GM13976 (cell line): ENCODE measurements at regions not wholly inside any gene's neighbourhood (a gene's known extent, or its start where the extent isn't known, plus 50 kb on each side); places are given as distances from the start of the nearest gene placed in this dataset.

Experiments
- DNase-seq: peaks from one replicate; pipeline ENCODE4 v3.0.0; 2012; ENCODE audit warnings: low spot score
- in situ Hi-C: fragments of 300-500 bp; cut with MboI; formaldehyde crosslinking; loops from one replicate; pipeline ENCODE4 v1.12.0; 2022; ENCODE audit warnings: low sequenced_read_pairs, mixed read lengths, inconsistent platforms; ENCODE audit not compliant: unreplicated experiment
- TF ChIP-seq, protein P1 (sequence below): IDR thresholded peaks from 2 replicates; pipeline ENCODE4 v1.5.1; 2012; ENCODE audit warnings: borderline replicate concordance, mild to moderate bottlenecking; ENCODE audit not compliant: insufficient read depth; ENCODE audit errors: extremely low read depth, missing control alignments, control extremely low read depth

DNA sequence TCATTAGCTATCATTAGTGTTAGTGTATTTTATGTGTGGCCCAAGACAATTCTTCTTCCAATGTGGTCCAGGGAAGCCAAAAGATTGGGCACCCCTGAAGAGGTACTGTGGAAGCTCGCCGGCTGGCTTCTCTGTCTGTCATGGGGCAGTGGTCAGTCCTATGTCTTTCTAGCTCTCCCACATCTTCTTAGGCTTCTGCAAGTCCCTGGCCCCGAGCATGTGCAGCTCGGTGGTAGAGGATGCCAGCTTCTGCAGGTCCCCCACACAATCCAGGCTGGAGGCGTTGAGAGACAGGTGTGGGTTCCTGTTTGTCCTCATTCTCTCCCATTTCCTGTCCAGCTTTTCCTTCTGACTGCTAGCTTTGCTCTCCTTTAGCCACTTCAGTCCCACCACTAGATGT, 134.1 kb upstream of the NALF2 start:
- no peak for DNase-seq
- in situ Hi-C loops = no loop called here
- TF ChIP-seq, protein P1, sequence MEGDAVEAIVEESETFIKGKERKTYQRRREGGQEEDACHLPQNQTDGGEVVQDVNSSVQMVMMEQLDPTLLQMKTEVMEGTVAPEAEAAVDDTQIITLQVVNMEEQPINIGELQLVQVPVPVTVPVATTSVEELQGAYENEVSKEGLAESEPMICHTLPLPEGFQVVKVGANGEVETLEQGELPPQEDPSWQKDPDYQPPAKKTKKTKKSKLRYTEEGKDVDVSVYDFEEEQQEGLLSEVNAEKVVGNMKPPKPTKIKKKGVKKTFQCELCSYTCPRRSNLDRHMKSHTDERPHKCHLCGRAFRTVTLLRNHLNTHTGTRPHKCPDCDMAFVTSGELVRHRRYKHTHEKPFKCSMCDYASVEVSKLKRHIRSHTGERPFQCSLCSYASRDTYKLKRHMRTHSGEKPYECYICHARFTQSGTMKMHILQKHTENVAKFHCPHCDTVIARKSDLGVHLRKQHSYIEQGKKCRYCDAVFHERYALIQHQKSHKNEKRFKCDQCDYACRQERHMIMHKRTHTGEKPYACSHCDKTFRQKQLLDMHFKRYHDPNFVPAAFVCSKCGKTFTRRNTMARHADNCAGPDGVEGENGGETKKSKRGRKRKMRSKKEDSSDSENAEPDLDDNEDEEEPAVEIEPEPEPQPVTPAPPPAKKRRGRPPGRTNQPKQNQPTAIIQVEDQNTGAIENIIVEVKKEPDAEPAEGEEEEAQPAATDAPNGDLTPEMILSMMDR = no peak

DNA sequence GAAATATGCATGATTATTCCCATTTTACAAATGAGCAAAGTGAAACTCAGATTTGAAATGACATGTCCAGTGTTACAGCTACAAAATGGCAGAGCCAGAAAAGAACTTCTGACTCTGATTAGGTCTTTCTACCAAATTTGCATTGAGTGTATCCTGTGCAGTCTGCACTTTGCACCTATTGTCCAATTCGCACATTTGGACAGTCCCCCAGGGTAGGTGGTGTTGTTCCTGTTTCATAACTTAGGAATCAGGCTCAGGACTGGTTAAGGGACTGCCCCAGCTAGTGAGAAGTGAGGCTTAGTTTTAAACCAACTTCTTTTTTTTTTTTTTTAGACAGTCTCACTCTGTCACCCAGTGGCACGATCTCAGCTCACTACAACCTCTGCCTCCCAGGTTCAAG, 137.9 kb upstream of the NALF2 start:
- DNase-seq = no peak
- TF ChIP-seq, protein P1 = no peak
- in situ Hi-C loops = no loop called here

DNA sequence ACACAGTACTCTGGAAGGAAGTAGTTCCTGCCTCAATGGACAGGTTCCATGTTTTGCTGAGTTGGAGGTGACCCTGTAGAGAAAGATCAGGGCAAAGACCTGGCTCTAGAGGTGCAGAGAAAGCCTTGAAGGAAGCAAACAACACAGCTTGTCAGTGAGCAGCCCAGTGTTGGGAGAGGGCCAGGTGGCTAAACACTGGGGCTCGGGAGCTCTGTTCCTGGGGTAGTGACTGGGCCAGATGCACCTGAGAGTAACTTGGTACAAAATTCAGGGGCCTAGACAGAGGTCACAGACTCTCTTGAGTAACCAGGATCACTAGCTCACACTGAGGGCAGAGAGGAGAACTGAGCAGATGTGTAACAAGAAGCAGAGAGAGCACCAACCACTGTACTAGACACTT, 138.4 kb upstream of the NALF2 start:
- in situ Hi-C loops = no loop called here
- TF ChIP-seq, protein P1 = no peak
- no peak for DNase-seq

GRCh38 chrX:69365349-69365748, 138.8 kb upstream of the NALF2 start:
- in situ Hi-C loops = no loop called here
- no peak for DNase-seq
- TF ChIP-seq, protein P1 = no peak

DNA sequence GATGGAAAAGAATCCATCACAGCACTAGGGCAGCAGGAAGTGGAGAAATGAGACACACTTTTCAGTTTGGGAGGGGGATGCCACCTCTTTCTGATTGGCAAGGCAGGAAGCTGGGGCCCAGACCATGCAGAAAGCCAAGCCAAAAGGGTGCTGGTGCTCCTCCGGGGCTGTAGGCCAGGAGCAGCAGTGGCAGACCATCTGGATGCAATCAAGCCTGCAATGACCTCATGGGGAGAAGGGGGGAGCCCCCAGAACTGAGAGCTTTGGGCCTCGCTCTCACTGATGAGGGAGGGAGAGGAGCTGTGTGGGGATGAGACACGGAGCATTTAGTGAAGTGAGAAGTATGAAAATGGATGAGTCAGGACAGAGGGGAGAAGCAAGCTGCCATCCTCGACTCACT, 141.3 kb upstream of the NALF2 start:
- DNase-seq = no peak
- TF ChIP-seq, protein P1 = no peak
- in situ Hi-C loops = no loop called here

DNA sequence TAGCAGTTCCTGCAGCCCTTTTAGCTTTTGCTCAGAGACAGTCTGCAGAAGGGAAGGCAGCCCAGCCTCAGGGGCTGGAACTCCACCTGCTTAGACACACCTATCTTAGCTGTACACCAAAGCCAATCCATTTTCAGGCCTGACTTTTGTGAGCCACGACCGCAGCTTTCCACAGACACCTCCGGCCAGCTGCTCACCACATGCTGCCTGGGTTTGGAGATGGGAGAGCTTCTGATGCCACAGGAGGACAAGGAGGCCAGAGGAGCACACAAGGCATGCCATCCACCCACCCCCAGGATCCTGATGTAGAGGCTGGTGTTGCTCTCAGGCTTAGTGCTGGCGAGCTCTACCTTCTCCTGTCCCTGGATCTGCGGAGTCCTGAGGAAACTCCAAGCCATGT, 141.8 kb upstream of the NALF2 start:
- in situ Hi-C loops = no loop called here
- no peak for DNase-seq
- TF ChIP-seq, protein P1 = no peak

DNA sequence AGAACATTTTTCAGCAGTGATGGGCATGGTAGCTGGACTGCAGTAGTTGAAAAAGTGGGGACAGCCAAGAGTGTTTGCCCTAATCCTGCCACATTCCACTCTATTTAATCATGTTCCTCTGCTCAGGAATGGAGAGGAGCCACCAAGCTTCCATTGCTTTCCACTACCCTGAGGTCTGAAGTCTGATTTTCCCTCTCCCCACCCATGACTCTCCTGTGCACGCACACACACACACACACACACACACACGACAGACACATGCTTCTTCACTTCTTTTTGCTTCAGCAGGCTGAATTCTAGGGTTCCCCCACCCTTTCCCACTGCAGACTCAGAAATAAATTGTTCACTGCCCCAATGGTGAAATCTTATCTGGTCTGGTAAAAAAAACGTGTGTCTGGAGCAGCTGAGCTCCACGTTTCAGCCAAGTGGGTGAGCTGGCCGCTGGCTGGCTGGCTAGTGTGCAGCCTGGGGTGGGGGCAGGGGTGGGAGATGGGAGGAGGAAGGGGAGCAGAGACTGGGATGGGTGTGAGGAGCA, 142.7 kb upstream of the NALF2 start:
- DNase-seq = no peak
- in situ Hi-C loops = no loop called here
- TF ChIP-seq, protein P1 = no peak
